ENCODE measurements at regions not wholly inside any gene's neighbourhood (a gene's known extent, or its start where the extent isn't known, plus 50 kb on each side); places are given as distances from the start of the nearest gene placed in this dataset.

GRCh38 chr12:125742413-125742812 lies 677.2 kb downstream of the AACS start:
- Histone ChIP-seq H2BK12ac (ENCODE audit: low read length) (no peak overlapping the region), H2BK5ac (ENCODE audit: low read length) (no peak overlapping the region), H3K4ac (ENCODE audit: low read length) (no peak overlapping the region), H4K8ac (ENCODE audit: low read depth, low read length) (no peak overlapping the region), H3K23ac (ENCODE audit: low read depth, low read length, poor library complexity) (no peak overlapping the region), H3K36me3 (replicated peaks in 1 of 2; ENCODE audit: control insufficient read depth in 2 of 2, insufficient read depth in 2 of 2, low read length in 2 of 2) (no peaks in the 10 kb centered on the region), H2BK120ac (ENCODE audit: low read depth, low read length) (no peak overlapping the region), H3K27ac (replicated peaks; ENCODE audit: low read length) (no peak overlapping the region), H3K27me3 (ENCODE audit: control insufficient read depth in 3 of 3, insufficient read depth in 3 of 3, low read depth in 1 of 3, low read length in 3 of 3) (no peaks in the 10 kb centered on the region), H3K4me1 (ENCODE audit: control insufficient read depth in 2 of 2, insufficient read depth in 1 of 2, low read depth in 1 of 2, low read length in 2 of 2) (peaks cover 0 to 1% of the 10 kb centered on the region in 2 donors), H3K79me1 (ENCODE audit: low read depth, low read length) (no peaks in the 10 kb centered on the region), H3K18ac (ENCODE audit: low read length) (no peak overlapping the region), H4K91ac (ENCODE audit: low read depth, low read length, poor library complexity) (no peak overlapping the region), H3K4me2 (ENCODE audit: insufficient read depth, low read length, poor library complexity, severe bottlenecking) (no peak overlapping the region), H2AK5ac (ENCODE audit: low read depth, low read length) (no peak overlapping the region), H3K4me3 (ENCODE audit: low read length in 2 of 2) (no peak overlapping the region), H3K14ac (ENCODE audit: low read length) (no peak overlapping the region), H3K9me3 (replicated peaks in 1 of 2; ENCODE audit: control insufficient read depth in 2 of 2, insufficient read depth in 1 of 2, low read depth in 1 of 2, low read length in 2 of 2) (peaks cover 0 to 1% of the 10 kb centered on the region in 2 donors), H2BK15ac (ENCODE audit: low read length) (no peak overlapping the region), H3K9ac (ENCODE audit: low read depth, low read length, poor library complexity) (no peak overlapping the region), H2AFZ (ENCODE audit: low read length) (no peak overlapping the region)
- WGBS, 2 donors (ENCODE audit: extremely low coverage in 2 of 2, insufficient read length in 2 of 2, insufficient replicate concordance in 1 of 2) = no CpG with 5 or more reads among the region's 8 CpGs
- no peak for DNase-seq (ENCODE audit: low spot score)

GRCh38 chr12:125744201-125744600 lies 679.0 kb downstream of the AACS start:
- H3K18ac ChIP-seq (ENCODE audit: low read length) = no peak overlapping the region
- H4K91ac ChIP-seq (ENCODE audit: low read depth, low read length, poor library complexity) = no peak overlapping the region
- H2BK12ac ChIP-seq (ENCODE audit: low read length) = no peak overlapping the region
- no peak overlapping the region for H3K27ac ChIP-seq (replicated peaks; ENCODE audit: low read length)
- H2AK5ac ChIP-seq (ENCODE audit: low read depth, low read length) = no peak overlapping the region
- no peak overlapping the region for H2BK15ac ChIP-seq (ENCODE audit: low read length)
- H3K79me1 ChIP-seq (ENCODE audit: low read depth, low read length) = no peaks in the 10 kb centered on the region
- no peak for DNase-seq (ENCODE audit: low spot score)
- no CpG with 5 or more reads among the region's 4 CpGs for WGBS, 2 donors (ENCODE audit: extremely low coverage in 2 of 2, insufficient read length in 2 of 2, insufficient replicate concordance in 1 of 2)
- H3K14ac ChIP-seq (ENCODE audit: low read length) = no peak overlapping the region
- no peak overlapping the region for H2BK5ac ChIP-seq (ENCODE audit: low read length)
- no peak overlapping the region for H2BK120ac ChIP-seq (ENCODE audit: low read depth, low read length)
- no peak overlapping the region for H3K4me3 ChIP-seq (ENCODE audit: low read length in 2 of 2)
- H3K4me2 ChIP-seq (ENCODE audit: insufficient read depth, low read length, poor library complexity, severe bottlenecking) = no peak overlapping the region
- H2AFZ ChIP-seq (ENCODE audit: low read length) = no peak overlapping the region
- H3K36me3 ChIP-seq (replicated peaks in 1 of 2; ENCODE audit: control insufficient read depth in 2 of 2, insufficient read depth in 2 of 2, low read length in 2 of 2) = no peaks in the 10 kb centered on the region
- H3K4ac ChIP-seq (ENCODE audit: low read length) = no peak overlapping the region
- no peak overlapping the region for H3K23ac ChIP-seq (ENCODE audit: low read depth, low read length, poor library complexity)
- H3K4me1 ChIP-seq (ENCODE audit: control insufficient read depth in 2 of 2, insufficient read depth in 1 of 2, low read depth in 1 of 2, low read length in 2 of 2) = peaks cover 0 to 1% of the 10 kb centered on the region in 2 donors
- no peak overlapping the region for H4K8ac ChIP-seq (ENCODE audit: low read depth, low read length)
- no peak overlapping the region for H3K9ac ChIP-seq (ENCODE audit: low read depth, low read length, poor library complexity)
- no peaks in the 10 kb centered on the region for H3K27me3 ChIP-seq (ENCODE audit: control insufficient read depth in 3 of 3, insufficient read depth in 3 of 3, low read depth in 1 of 3, low read length in 3 of 3)
- no peaks in the 10 kb centered on the region for H3K9me3 ChIP-seq (replicated peaks in 1 of 2; ENCODE audit: control insufficient read depth in 2 of 2, insufficient read depth in 1 of 2, low read depth in 1 of 2, low read length in 2 of 2)

GRCh38 chr12:125755512-125755911 lies 690.3 kb downstream of the AACS start:
- H2AFZ ChIP-seq (ENCODE audit: low read length) = no peak overlapping the region
- no peak overlapping the region for H3K27ac ChIP-seq (replicated peaks; ENCODE audit: low read length)
- H3K4me3 ChIP-seq (ENCODE audit: low read length in 2 of 2) = no peak overlapping the region
- peak; percentile 5 for DNase-seq (ENCODE audit: low spot score)
- H3K27me3 ChIP-seq (ENCODE audit: control insufficient read depth in 3 of 3, insufficient read depth in 3 of 3, low read depth in 1 of 3, low read length in 3 of 3) = no peaks in the 10 kb centered on the region
- no peak overlapping the region for H3K18ac ChIP-seq (ENCODE audit: low read length)
- H3K4me1 ChIP-seq (ENCODE audit: control insufficient read depth in 2 of 2, insufficient read depth in 1 of 2, low read depth in 1 of 2, low read length in 2 of 2) = no peaks in the 10 kb centered on the region
- WGBS, 2 donors (ENCODE audit: extremely low coverage in 2 of 2, insufficient read length in 2 of 2, insufficient replicate concordance in 1 of 2) = no CpG with 5 or more reads among the region's 2 CpGs
- H3K9me3 ChIP-seq (replicated peaks in 1 of 2; ENCODE audit: control insufficient read depth in 2 of 2, insufficient read depth in 1 of 2, low read depth in 1 of 2, low read length in 2 of 2) = no peaks in the 10 kb centered on the region
- H3K4ac ChIP-seq (ENCODE audit: low read length) = no peak overlapping the region
- no peaks in the 10 kb centered on the region for H3K79me1 ChIP-seq (ENCODE audit: low read depth, low read length)
- no peak overlapping the region for H4K91ac ChIP-seq (ENCODE audit: low read depth, low read length, poor library complexity)
- H3K23ac ChIP-seq (ENCODE audit: low read depth, low read length, poor library complexity) = no peak overlapping the region
- no peak overlapping the region for H3K4me2 ChIP-seq (ENCODE audit: insufficient read depth, low read length, poor library complexity, severe bottlenecking)
- no peak overlapping the region for H4K8ac ChIP-seq (ENCODE audit: low read depth, low read length)
- H2AK5ac ChIP-seq (ENCODE audit: low read depth, low read length) = no peak overlapping the region
- no peak overlapping the region for H2BK15ac ChIP-seq (ENCODE audit: low read length)
- no peak overlapping the region for H3K9ac ChIP-seq (ENCODE audit: low read depth, low read length, poor library complexity)
- H2BK12ac ChIP-seq (ENCODE audit: low read length) = no peak overlapping the region
- H3K36me3 ChIP-seq (replicated peaks in 1 of 2; ENCODE audit: control insufficient read depth in 2 of 2, insufficient read depth in 2 of 2, low read length in 2 of 2) = no peaks in the 10 kb centered on the region
- no peak overlapping the region for H2BK5ac ChIP-seq (ENCODE audit: low read length)
- H3K14ac ChIP-seq (ENCODE audit: low read length) = no peak overlapping the region
- H2BK120ac ChIP-seq (ENCODE audit: low read depth, low read length) = no peak overlapping the region

GRCh38 chr12:125766091-125766490 lies 700.9 kb downstream of the AACS start:
- H3K4ac ChIP-seq (ENCODE audit: low read length) = no peak overlapping the region
- no peak overlapping the region for H2BK15ac ChIP-seq (ENCODE audit: low read length)
- no peaks in the 10 kb centered on the region for H3K79me1 ChIP-seq (ENCODE audit: low read depth, low read length)
- no CpG with 5 or more reads among the region's 5 CpGs for WGBS, 2 donors (ENCODE audit: extremely low coverage in 2 of 2, insufficient read length in 2 of 2, insufficient replicate concordance in 1 of 2)
- H3K4me1 ChIP-seq (ENCODE audit: control insufficient read depth in 2 of 2, insufficient read depth in 1 of 2, low read depth in 1 of 2, low read length in 2 of 2) = peaks cover 0 to 1% of the 10 kb centered on the region in 2 donors
- H3K14ac ChIP-seq (ENCODE audit: low read length) = no peak overlapping the region
- no peak overlapping the region for H3K4me3 ChIP-seq (ENCODE audit: low read length in 2 of 2)
- peaks cover 0 to 2% of the 10 kb centered on the region in 2 donors for H3K36me3 ChIP-seq (replicated peaks in 1 of 2; ENCODE audit: control insufficient read depth in 2 of 2, insufficient read depth in 2 of 2, low read length in 2 of 2)
- H3K9ac ChIP-seq (ENCODE audit: low read depth, low read length, poor library complexity) = no peak overlapping the region
- no peak overlapping the region for H3K27ac ChIP-seq (replicated peaks; ENCODE audit: low read length)
- no peak overlapping the region for H3K4me2 ChIP-seq (ENCODE audit: insufficient read depth, low read length, poor library complexity, severe bottlenecking)
- no peak overlapping the region for H2BK12ac ChIP-seq (ENCODE audit: low read length)
- H3K18ac ChIP-seq (ENCODE audit: low read length) = no peak overlapping the region
- H2BK120ac ChIP-seq (ENCODE audit: low read depth, low read length) = no peak overlapping the region
- H3K9me3 ChIP-seq (replicated peaks in 1 of 2; ENCODE audit: control insufficient read depth in 2 of 2, insufficient read depth in 1 of 2, low read depth in 1 of 2, low read length in 2 of 2) = peaks cover 0 to 3% of the 10 kb centered on the region in 2 donors
- no peak overlapping the region for H4K91ac ChIP-seq (ENCODE audit: low read depth, low read length, poor library complexity)
- no peak overlapping the region for H2BK5ac ChIP-seq (ENCODE audit: low read length)
- H4K8ac ChIP-seq (ENCODE audit: low read depth, low read length) = no peak overlapping the region
- H3K23ac ChIP-seq (ENCODE audit: low read depth, low read length, poor library complexity) = no peak overlapping the region
- no peaks in the 10 kb centered on the region for H3K27me3 ChIP-seq (ENCODE audit: control insufficient read depth in 3 of 3, insufficient read depth in 3 of 3, low read depth in 1 of 3, low read length in 3 of 3)
- H2AK5ac ChIP-seq (ENCODE audit: low read depth, low read length) = no peak overlapping the region
- no peak overlapping the region for H2AFZ ChIP-seq (ENCODE audit: low read length)
- no peak for DNase-seq (ENCODE audit: low spot score)
